Fibroblast of lung (primary cell): ENCODE measurements at regions not wholly inside any gene's neighbourhood (a gene's known extent, or its start where the extent isn't known, plus 50 kb on each side); places are given as distances from the start of the nearest gene placed in this dataset.

ENCODE experiments used
- EZH2 ChIP-seq: IDR thresholded peaks from 2 replicates; pipeline ENCODE4 v1.5.1; 2012; ENCODE audit warnings: low read length, control low read depth, mild to moderate bottlenecking; ENCODE audit errors: missing control alignments
- TF ChIP-seq, protein P1 (sequence below), 2 donors: IDR thresholded peaks in 1 of 2; conservative IDR thresholded peaks in 1 of 2; 1 replicate in 1 of 2; 2 replicates in 1 of 2; pipeline ENCODE4 v1.5.1; 2011 to 2012; ENCODE audit warnings: low read length in 2 of 2, control low read depth in 1 of 2, inconsistent platforms in 1 of 2, low read depth in 1 of 2, mild to moderate bottlenecking in 1 of 2

DNA sequence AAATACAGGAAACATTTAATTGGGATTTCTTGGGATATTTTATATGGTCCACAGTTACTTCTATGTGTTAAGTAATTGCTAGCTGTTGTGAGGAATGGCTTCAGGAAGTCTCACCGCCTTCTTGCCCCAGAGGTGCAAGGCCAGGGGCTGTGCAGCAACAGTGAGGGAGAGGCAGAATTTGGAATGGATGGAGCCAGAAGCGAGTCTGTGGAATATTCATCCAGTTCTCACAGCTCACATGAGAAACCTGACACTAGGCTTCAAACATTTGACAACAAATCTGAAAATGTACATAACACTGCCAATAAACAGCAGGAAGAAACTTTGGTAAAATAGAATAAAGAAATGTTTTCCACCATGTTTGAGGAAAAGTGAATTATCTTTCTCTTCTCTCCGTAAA lies 66.5 kb downstream of the GPR6 start:
- TF ChIP-seq, protein P1, sequence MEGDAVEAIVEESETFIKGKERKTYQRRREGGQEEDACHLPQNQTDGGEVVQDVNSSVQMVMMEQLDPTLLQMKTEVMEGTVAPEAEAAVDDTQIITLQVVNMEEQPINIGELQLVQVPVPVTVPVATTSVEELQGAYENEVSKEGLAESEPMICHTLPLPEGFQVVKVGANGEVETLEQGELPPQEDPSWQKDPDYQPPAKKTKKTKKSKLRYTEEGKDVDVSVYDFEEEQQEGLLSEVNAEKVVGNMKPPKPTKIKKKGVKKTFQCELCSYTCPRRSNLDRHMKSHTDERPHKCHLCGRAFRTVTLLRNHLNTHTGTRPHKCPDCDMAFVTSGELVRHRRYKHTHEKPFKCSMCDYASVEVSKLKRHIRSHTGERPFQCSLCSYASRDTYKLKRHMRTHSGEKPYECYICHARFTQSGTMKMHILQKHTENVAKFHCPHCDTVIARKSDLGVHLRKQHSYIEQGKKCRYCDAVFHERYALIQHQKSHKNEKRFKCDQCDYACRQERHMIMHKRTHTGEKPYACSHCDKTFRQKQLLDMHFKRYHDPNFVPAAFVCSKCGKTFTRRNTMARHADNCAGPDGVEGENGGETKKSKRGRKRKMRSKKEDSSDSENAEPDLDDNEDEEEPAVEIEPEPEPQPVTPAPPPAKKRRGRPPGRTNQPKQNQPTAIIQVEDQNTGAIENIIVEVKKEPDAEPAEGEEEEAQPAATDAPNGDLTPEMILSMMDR (conservative IDR thresholded peaks at IDR 0.05 in 1 of 2, IDR thresholded peaks at IDR 0.05 in 1 of 2; ENCODE audit: low read depth in 1 of 2, low read length in 2 of 2) = no peak
- no peak for TF ChIP-seq EZH2
